ENCODE measurements at regions not wholly inside any gene's neighbourhood (a gene's known extent, or its start where the extent isn't known, plus 50 kb on each side); places are given as distances from the start of the nearest gene placed in this dataset.

GRCh38 chr5:21094619-21095018 is 1106.6 kb upstream of the CDH18 start:
- H3K27me3 Mint-ChIP-seq, result no peaks in the 10 kb centered on the region
- H3K36me3 Mint-ChIP-seq (ENCODE audit: low read depth), result no peaks in the 10 kb centered on the region
- H3K4me3 Mint-ChIP-seq, result no peak overlapping the region
- intact Hi-C loops (cut with micrococcal nuclease), result no loop called here
- ATAC-seq (ENCODE audit: low read depth) (no peak), DNase-seq (no peak)
- POLR2A ChIA-PET, result no interaction called here
- no peaks in the 10 kb centered on the region for H3K4me1 Mint-ChIP-seq
- H3K9me3 Mint-ChIP-seq, result peaks cover 2% of the 10 kb centered on the region
- H3K27ac Mint-ChIP-seq, result no peak overlapping the region
- no peak for TF ChIP-seq CTCF (IDR thresholded peaks at IDR 0.05)
- CTCF ChIA-PET, result no interaction called here

- Mint-ChIP-seq H3K9me3 (peaks cover 2% of the 10 kb centered on the region), H3K27me3 (no peaks in the 10 kb centered on the region), H3K27ac (no peak overlapping the region), H3K36me3 (ENCODE audit: low read depth) (no peaks in the 10 kb centered on the region), H3K4me3 (no peak overlapping the region), H3K4me1 (no peaks in the 10 kb centered on the region)
- ATAC-seq (ENCODE audit: low read depth), result no peak
- ChIA-PET POLR2A (no interaction called here), CTCF (no interaction called here)
- no peak for DNase-seq
- intact Hi-C loops (cut with micrococcal nuclease), result no loop called here
- TF ChIP-seq CTCF (IDR thresholded peaks at IDR 0.05), result no peak
These were observed 1099.8 kb upstream of the CDH18 start for GRCh38 chr5:21087766-21088165.

- intact Hi-C loops (cut with micrococcal nuclease), result no loop called here
- Mint-ChIP-seq H3K27ac (no peak overlapping the region), H3K9me3 (peaks cover 3% of the 10 kb centered on the region), H3K4me3 (no peak overlapping the region), H3K4me1 (no peaks in the 10 kb centered on the region), H3K36me3 (ENCODE audit: low read depth) (no peaks in the 10 kb centered on the region), H3K27me3 (no peaks in the 10 kb centered on the region)
- ChIA-PET CTCF (no interaction called here), POLR2A (no interaction called here)
- TF ChIP-seq CTCF (IDR thresholded peaks at IDR 0.05), result no peak
- DNase-seq (no peak), ATAC-seq (ENCODE audit: low read depth) (no peak)
These were observed 1097.8 kb upstream of the CDH18 start for GRCh38 chr5:21085791-21086190.

GRCh38 chr5:21071986-21072385 is 1084.0 kb upstream of the CDH18 start:
- H3K27me3 Mint-ChIP-seq, result no peaks in the 10 kb centered on the region
- no peak overlapping the region for H3K4me3 Mint-ChIP-seq
- intact Hi-C loops (cut with micrococcal nuclease), result no loop called here
- peaks cover 14% of the 10 kb centered on the region for H3K4me1 Mint-ChIP-seq
- TF ChIP-seq CTCF (IDR thresholded peaks at IDR 0.05), result no peak
- H3K36me3 Mint-ChIP-seq (ENCODE audit: low read depth), result no peaks in the 10 kb centered on the region
- DNase-seq (no peak), ATAC-seq (ENCODE audit: low read depth) (no peak)
- H3K9me3 Mint-ChIP-seq, result no peaks in the 10 kb centered on the region
- no peak overlapping the region for H3K27ac Mint-ChIP-seq
- ChIA-PET POLR2A (no interaction called here), CTCF (no interaction called here)

- ATAC-seq (ENCODE audit: low read depth), result no peak
- intact Hi-C loops (cut with micrococcal nuclease), result no loop called here
- CTCF ChIA-PET, result no interaction called here
- Mint-ChIP-seq H3K27me3 (no peaks in the 10 kb centered on the region), H3K4me1 (peaks cover 14% of the 10 kb centered on the region), H3K27ac (no peak overlapping the region), H3K36me3 (ENCODE audit: low read depth) (no peaks in the 10 kb centered on the region), H3K4me3 (no peak overlapping the region), H3K9me3 (no peaks in the 10 kb centered on the region)
- DNase-seq, result no peak
- TF ChIP-seq CTCF (IDR thresholded peaks at IDR 0.05), result no peak
- POLR2A ChIA-PET, result no interaction called here
These were observed 1083.4 kb upstream of the CDH18 start for GRCh38 chr5:21071421-21071820.

Measured in activated B cell treated with CpG ODN at 0.5 μM for 24 hours (primary cell).